ENCODE measurements at regions not wholly inside any gene's neighbourhood (a gene's known extent, or its start where the extent isn't known, plus 50 kb on each side); places are given as distances from the start of the nearest gene placed in this dataset.

- TF ChIP-seq SP1 (IDR thresholded peaks at IDR 0.05): no peak
- no peak for TF ChIP-seq HDGF (IDR thresholded peaks at IDR 0.05; ENCODE audit: borderline replicate concordance)
- no peak for TF ChIP-seq LEF1 (IDR thresholded peaks at IDR 0.05; ENCODE audit: borderline replicate concordance)
- no peak for TF ChIP-seq FOXA1 (IDR thresholded peaks at IDR 0.05)
- TF ChIP-seq TARDBP (IDR thresholded peaks at IDR 0.05): no peak
- no peak for TF ChIP-seq FOXM1 (IDR thresholded peaks at IDR 0.05; ENCODE audit: borderline replicate concordance)
- TF ChIP-seq FOXK2 (IDR thresholded peaks at IDR 0.05): no peak
- TF ChIP-seq BHLHE40 (IDR thresholded peaks at IDR 0.05; ENCODE audit: borderline replicate concordance): no peak
- TF ChIP-seq NFRKB (IDR thresholded peaks at IDR 0.05): no peak
- no peak for TF ChIP-seq ELF4 (IDR thresholded peaks at IDR 0.05)
- no peak for TF ChIP-seq CTBP1 (IDR thresholded peaks at IDR 0.05; ENCODE audit: borderline replicate concordance)
- no peak for TF ChIP-seq SUZ12 (IDR thresholded peaks at IDR 0.05)
Measured at GRCh38 chr1:29632806-29633615, 396.7 kb downstream of the PTPRU start.
